GM12864 (cell line): ENCODE measurements at regions not wholly inside any gene's neighbourhood (a gene's known extent, or its start where the extent isn't known, plus 50 kb on each side); places are given as distances from the start of the nearest gene placed in this dataset.
A peak's percentile ranks its signal among the peaks of the same experiment; 100 is the strongest.

Experiments
- DNase-seq: peaks from one replicate; pipeline ENCODE4 v3.0.0-alpha.2; 2011; ENCODE audit warnings: low read depth
- H3K4me3 ChIP-seq: 2 replicates; pipeline ENCODE4 v1.5.1; 2011; ENCODE audit warnings: mild to moderate bottlenecking, low read depth, low read length, control low read depth
- CTCF ChIP-seq: IDR thresholded peaks from 2 replicates; pipeline ENCODE4 v1.5.1; 2011; ENCODE audit warnings: low read depth, mild to moderate bottlenecking, moderate library complexity, low read length, control low read depth, inconsistent platforms; ENCODE audit errors: missing control alignments

- DNase-seq, result peak; percentile 19
- H3K4me3 ChIP-seq, result no peak overlapping the region
- peak; percentile 74 for TF ChIP-seq CTCF
Measured at GRCh38 chr12:40622246-40622838, 69.9 kb upstream of the CNTN1 start.

DNA sequence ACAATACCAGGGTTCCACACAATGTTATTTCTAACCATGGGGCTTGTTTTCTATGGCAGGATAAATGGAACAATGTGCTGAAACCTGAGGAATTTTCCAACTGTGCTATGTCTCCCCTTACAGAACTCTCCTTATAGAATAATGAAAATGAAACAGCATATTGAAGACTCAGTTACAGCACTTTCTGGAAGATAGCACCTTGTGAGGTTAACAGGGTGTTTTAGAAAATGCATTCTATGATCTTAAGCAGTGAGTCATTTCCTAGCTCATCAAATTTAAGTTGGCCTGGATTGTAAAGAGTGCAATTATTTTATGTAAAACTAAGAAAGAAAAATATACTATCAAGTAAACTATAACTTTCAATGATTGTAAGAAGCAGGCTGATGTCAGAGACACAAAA, 60.1 kb upstream of the CNTN1 start:
- H3K4me3 ChIP-seq, result no peak overlapping the region
- DNase-seq, result no peak
- no peak for TF ChIP-seq CTCF

DNA sequence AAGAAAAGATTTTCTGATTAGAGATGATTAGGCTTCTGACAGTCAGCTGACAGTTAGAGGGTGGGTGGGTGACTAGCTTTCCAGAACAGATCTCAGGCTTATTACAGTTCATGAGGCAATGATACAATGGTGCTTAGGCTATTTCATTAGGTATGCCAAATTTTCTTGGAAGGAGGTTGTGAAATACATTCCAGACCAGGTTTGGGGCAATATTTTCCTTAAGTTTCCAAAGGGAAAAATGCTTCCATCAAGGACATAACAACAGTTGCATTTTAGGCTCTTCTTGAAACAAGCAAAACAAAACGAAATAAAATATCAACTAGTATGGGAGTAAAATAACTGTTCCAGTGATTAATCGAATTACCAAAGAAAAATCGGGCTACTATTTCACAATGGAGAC, 59.3 kb upstream of the CNTN1 start:
- no peak for DNase-seq
- H3K4me3 ChIP-seq, result no peak overlapping the region
- TF ChIP-seq CTCF, result no peak

DNA sequence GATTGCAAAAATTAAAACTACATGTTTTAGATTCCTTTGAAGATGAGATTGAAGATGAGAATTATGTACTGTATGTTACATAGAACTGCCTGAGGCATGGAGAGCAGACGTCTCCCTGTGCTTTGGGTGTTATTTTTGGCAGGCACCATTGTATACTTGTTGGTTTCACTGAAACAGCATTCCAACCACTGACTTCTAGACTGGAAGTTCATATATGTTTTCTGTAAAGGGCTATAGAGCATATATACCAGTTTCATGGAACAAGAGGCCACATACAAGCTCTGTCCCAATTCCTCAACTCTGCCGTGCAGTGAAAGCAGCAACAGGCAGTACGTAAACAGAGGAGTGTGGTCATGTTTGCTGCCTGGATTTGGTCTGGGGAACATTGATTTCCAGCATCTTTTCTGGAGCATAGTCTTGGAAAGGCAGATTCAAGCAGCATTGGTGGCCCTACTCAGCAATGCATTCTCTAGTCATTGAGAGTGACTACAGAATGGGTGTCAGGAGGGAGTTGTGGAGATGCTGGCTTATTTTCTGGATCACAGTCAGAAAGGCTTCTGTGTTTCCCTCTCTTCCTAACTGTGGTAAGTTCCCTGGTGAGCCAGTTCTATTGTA, 57.6 kb upstream of the CNTN1 start:
- TF ChIP-seq CTCF, result no peak
- H3K4me3 ChIP-seq, result no peak overlapping the region
- DNase-seq, result no peak

- DNase-seq, result no peak
- no peak for TF ChIP-seq CTCF
- no peak overlapping the region for H3K4me3 ChIP-seq
Measured at GRCh38 chr12:40635141-40635731, 57.0 kb upstream of the CNTN1 start.
